Hindlimb muscle (tissue), 1 donor: ENCODE measurements at regions not wholly inside any gene's neighbourhood (a gene's known extent, or its start where the extent isn't known, plus 50 kb on each side); places are given as distances from the start of the nearest gene placed in this dataset.

ENCODE experiments used
- DNase-seq: peaks from one replicate; pipeline ENCODE4 v3.0.0-alpha.2; 2013

GRCh38 chr2:2687745-2688144, 356.7 kb upstream of the MYT1L start:
- no peak for DNase-seq

- DNase-seq: no peak
These were observed 355.1 kb upstream of the MYT1L start for GRCh38 chr2:2686222-2686621.

GRCh38 chr2:2683606-2684224, 352.6 kb upstream of the MYT1L start:
- DNase-seq: no peak

GRCh38 chr2:2682700-2683342, 351.7 kb upstream of the MYT1L start:
- no peak for DNase-seq

- no peak for DNase-seq
These were observed 350.7 kb upstream of the MYT1L start for GRCh38 chr2:2681711-2682251.

- no peak for DNase-seq
These were observed 350.0 kb upstream of the MYT1L start for GRCh38 chr2:2681085-2681484.

GRCh38 chr2:2674831-2675230, 343.8 kb upstream of the MYT1L start:
- DNase-seq: no peak

- no peak for DNase-seq
These were observed 342.3 kb upstream of the MYT1L start for GRCh38 chr2:2673406-2673805.

GRCh38 chr2:2672249-2672648, 341.2 kb upstream of the MYT1L start:
- no peak for DNase-seq

- DNase-seq: no peak
These were observed 340.8 kb upstream of the MYT1L start for GRCh38 chr2:2671826-2672225.

GRCh38 chr2:2669316-2669715, 338.2 kb upstream of the MYT1L start:
- DNase-seq: no peak

- DNase-seq: no peak
These were observed 337.7 kb upstream of the MYT1L start for GRCh38 chr2:2668681-2669265.

- no peak for DNase-seq
These were observed 336.6 kb upstream of the MYT1L start for GRCh38 chr2:2667690-2668089.

GRCh38 chr2:2665834-2666133, 334.7 kb upstream of the MYT1L start:
- DNase-seq: no peak

- peak; percentile 20 for DNase-seq
These were observed 334.1 kb upstream of the MYT1L start for GRCh38 chr2:2664989-2665833.

- no peak for DNase-seq
These were observed 332.4 kb upstream of the MYT1L start for GRCh38 chr2:2663401-2664036.

GRCh38 chr2:2662847-2663356, 331.8 kb upstream of the MYT1L start:
- no peak for DNase-seq

- DNase-seq: peak; percentile 16
These were observed 331.2 kb upstream of the MYT1L start for GRCh38 chr2:2662037-2662846.

- no peak for DNase-seq
These were observed 329.8 kb upstream of the MYT1L start for GRCh38 chr2:2660789-2661355.

- DNase-seq: no peak
These were observed 326.3 kb upstream of the MYT1L start for GRCh38 chr2:2657121-2657962.
